HepG2 (cell line): ENCODE measurements at regions not wholly inside any gene's neighbourhood (a gene's known extent, or its start where the extent isn't known, plus 50 kb on each side); places are given as distances from the start of the nearest gene placed in this dataset.

Experiments
- ATAC-seq: fragments of 200-7000 bp; cut with Tn5 transposase; 3 replicates; pipeline ENCODE4 v1.9.1; 2020; ENCODE audit warnings: mild to moderate bottlenecking, moderate library complexity
- BruUV-seq: library from RNA; stranded (reverse); fragments of 400-500 nt; replicated peaks from 2 replicates; lab custom pipeline; 2021; lab: Mats Ljungman, UMichigan
- CTCF ChIA-PET: fragments of 300-600 bp; formaldehyde crosslinking; extraction: SDS; loops from one replicate; lab custom pipeline; 2021; ENCODE audit warnings: low total read pairs, inconsistent platforms, low intra/inter-chr PET ratio; lab: Yijun Ruan, JAX
- POLR2A ChIA-PET: fragments of 350-600 bp; sonication (Branson Sonifier 250); formaldehyde crosslinking; loops from one replicate; lab custom pipeline; 2020; ENCODE audit warnings: antibody characterized with exemption, inconsistent platforms; lab: Yijun Ruan, JAX
- DNase-seq: peaks from one replicate; pipeline ENCODE4 v3.0.0-alpha.2; 2015; ENCODE audit warnings: low spot score
- FAIRE-seq: peaks from 3 replicates; lab custom pipeline; 2011; peaks lifted over from hg19 to GRCh38; lab: Jason Lieb, UNC
- H2AFZ ChIP-seq: one replicate; pipeline ENCODE4 v1.6.1; 2011; ENCODE audit warnings: low read length, inconsistent platforms
- H3K27ac ChIP-seq: fragments of 300-600 bp; 3 replicates; pipeline ENCODE4 v1.8.0; 2011; ENCODE audit warnings: mixed run types, mild to moderate bottlenecking, mixed read lengths, low read length, inconsistent platforms; ENCODE audit not compliant: insufficient read depth; ENCODE audit errors: extremely low read length
- H3K27me3 ChIP-seq, 2 experiments: fragments of 200-600 bp in 1 of 2; 2 replicates in 1 of 2; 3 replicates in 1 of 2; pipeline versions ENCODE4 v1.6.0 to v1.8.0; 2011; ENCODE audit warnings: low read length in 2 of 2, mild to moderate bottlenecking in 2 of 2, moderate library complexity in 2 of 2, inconsistent platforms in 1 of 2; ENCODE audit not compliant: insufficient read depth in 2 of 2, control insufficient read depth in 1 of 2
- H3K36me3 ChIP-seq, 2 experiments: fragments of 200-600 bp in 1 of 2; replicated peaks in 1 of 2; 2 replicates in 1 of 2; 3 replicates in 1 of 2; pipeline versions ENCODE4 v1.5.1 to v1.8.0; 2011; ENCODE audit warnings: low read length in 2 of 2, inconsistent platforms in 1 of 2; ENCODE audit not compliant: insufficient read depth in 2 of 2, control insufficient read depth in 1 of 2
- H3K4me1 ChIP-seq: 2 replicates; pipeline ENCODE4 v1.5.1; 2012; ENCODE audit warnings: low read length, inconsistent platforms; ENCODE audit not compliant: insufficient read depth
- H3K4me2 ChIP-seq: 2 replicates; pipeline ENCODE4 v1.6.0; 2011; ENCODE audit warnings: low read depth, low read length, inconsistent platforms
- H3K4me3 ChIP-seq, 3 experiments: fragments of 200-600 bp in 1 of 3; sonication (generic), shearing (Covaris generic) in 1 of 3; replicated peaks in 1 of 3; 2 replicates each; pipeline ENCODE4 v1.5.1; 2011 to 2016; ENCODE audit warnings: low read length in 3 of 3, inconsistent platforms in 2 of 3, low read depth in 2 of 3, mild to moderate bottlenecking in 2 of 3, control low read depth in 1 of 3, mixed read lengths in 1 of 3; ENCODE audit not compliant: insufficient read depth in 1 of 3
- H3K79me2 ChIP-seq: one replicate; pipeline ENCODE4 v1.6.1; 2011; ENCODE audit warnings: low read length, inconsistent platforms; ENCODE audit not compliant: insufficient read depth
- H3K9ac ChIP-seq: 2 replicates; pipeline ENCODE4 v1.6.0; 2011; ENCODE audit warnings: mild to moderate bottlenecking, low read depth, low read length, inconsistent platforms; ENCODE audit not compliant: insufficient read depth
- H3K9me3 ChIP-seq: 2 replicates; pipeline ENCODE4 v1.5.1; 2012; ENCODE audit warnings: mild to moderate bottlenecking, low read length
- H4K20me1 ChIP-seq: 2 replicates; pipeline ENCODE4 v1.6.0; 2011; ENCODE audit warnings: inconsistent platforms, mild to moderate bottlenecking, low read length, moderate library complexity; ENCODE audit not compliant: insufficient read depth
- ATAD3A ChIP-seq: sonication (generic); formaldehyde crosslinking; IDR thresholded peaks from 2 replicates; pipeline ENCODE4 v1.4.0; 2020; ENCODE audit warnings: missing genetic modification reagents
- IRF1 ChIP-seq: sonication (generic); formaldehyde crosslinking; IDR thresholded peaks from 2 replicates; pipeline ENCODE4 v1.4.0; 2020; ENCODE audit warnings: low read depth, mild to moderate bottlenecking, missing genetic modification reagents
- KLF11 ChIP-seq: IDR thresholded peaks from 2 replicates; pipeline ENCODE4 v1.6.1; 2016; ENCODE audit warnings: missing compliant biosample characterization
- NPAS2 ChIP-seq: sonication (generic); formaldehyde crosslinking; IDR thresholded peaks from 2 replicates; pipeline ENCODE4 v1.8.0; 2022; ENCODE audit warnings: mild to moderate bottlenecking, missing genetic modification reagents, borderline replicate concordance
- ZBTB46 ChIP-seq: sonication (generic); formaldehyde crosslinking; IDR thresholded peaks from 2 replicates; pipeline ENCODE4 v1.4.0; 2020; ENCODE audit warnings: mild to moderate bottlenecking, missing genetic modification reagents, borderline replicate concordance
- ZHX2 ChIP-seq, 2 experiments: sonication (generic) in 1 of 2; formaldehyde crosslinking in 1 of 2; IDR thresholded peaks; 2 replicates each; pipeline versions ENCODE4 v1.6.1 to v1.9.0; 2014 to 2022; ENCODE audit warnings: antibody characterized with exemption in 1 of 2, borderline replicate concordance in 1 of 2, inconsistent platforms in 1 of 2, low read depth in 1 of 2, missing genetic modification reagents in 1 of 2
- ZNF121 ChIP-seq: sonication (generic); formaldehyde crosslinking; IDR thresholded peaks from 2 replicates; pipeline ENCODE4 v1.5.0; 2020; ENCODE audit warnings: mild to moderate bottlenecking, missing genetic modification reagents
- ZNF230 ChIP-seq: sonication (generic); formaldehyde crosslinking; IDR thresholded peaks from 2 replicates; pipeline ENCODE4 v1.4.0; 2020; ENCODE audit warnings: mild to moderate bottlenecking, missing genetic modification reagents
- ZNF782 ChIP-seq: sonication (generic); formaldehyde crosslinking; IDR thresholded peaks from 2 replicates; pipeline ENCODE4 v1.4.0; 2020; ENCODE audit warnings: missing genetic modification reagents, mild to moderate bottlenecking, borderline replicate concordance
- WGBS: methylation state at CpG from one replicate; pipeline ENCODE4 v1.1.6; 2017; ENCODE audit warnings: low lambda C conversion rate; 5-methylcytosine and 5-hydroxymethylcytosine counted together
- in situ Hi-C: cut with HindIII; loops from 2 replicates; pipeline ENCODE4 v1.10.0; 2017; ENCODE audit warnings: low pct_unique_long_range_greater_than_20kb; ENCODE audit not compliant: extremely low pct_ligation_motif_present
- intact Hi-C: fragments of 100-400 bp; cut with micrococcal nuclease; formaldehyde crosslinking; loops from one replicate; pipeline ENCODE4 v1.10.0; 2022; ENCODE audit not compliant: unreplicated experiment

GRCh38 chr7:79964463-79964862 lies 170.2 kb upstream of the GNAI1 start (continued):
- TF ChIP-seq ZHX2 (IDR thresholded peaks at IDR 0.05; ENCODE audit: low read depth) (no peak), ZHX2 (CRISPR knock-in tag; IDR thresholded peaks at IDR 0.05; ENCODE audit: borderline replicate concordance) (no peak), NPAS2 (CRISPR knock-in tag) (no peak), KLF11 (CRISPR knock-in tag) (no peak), ZNF782 (CRISPR knock-in tag) (no peak), ZNF121 (CRISPR knock-in tag) (no peak)
- TF ChIP-seq, all 625 proteins: peak for 0

GRCh38 chr7:79953130-79953529 lies 181.5 kb upstream of the GNAI1 start:
- no peaks in the 10 kb centered on the region for H3K79me2 ChIP-seq
- DNase-seq: no peak
- CTCF ChIA-PET: no interaction called here
- no peaks in the 10 kb centered on the region for H3K36me3 ChIP-seq
- H4K20me1 ChIP-seq: no peaks in the 10 kb centered on the region
- no peak overlapping the region for H3K4me3 ChIP-seq
- H3K27ac ChIP-seq: no peak overlapping the region
- TF ChIP-seq ZBTB46 (CRISPR knock-in tag): no peak
- TF ChIP-seq IRF1 (CRISPR knock-in tag): no peak
- no peak for TF ChIP-seq ATAD3A
- no peak for TF ChIP-seq ZNF230
- FAIRE-seq: no peak
- POLR2A ChIA-PET: no interaction called here
- no TSS peak for BruUV-seq
- H3K27me3 ChIP-seq: no peaks in the 10 kb centered on the region
- 2% methylated on average over 4 of the region's 4 CpGs for WGBS
- no peak overlapping the region for H2AFZ ChIP-seq
- intact Hi-C loops: no loop called here
- no peaks in the 10 kb centered on the region for H3K9me3 ChIP-seq
- in situ Hi-C loops: no loop called here
- no peaks in the 10 kb centered on the region for H3K4me1 ChIP-seq
- ATAC-seq: no peak
- no peak overlapping the region for H3K4me2 ChIP-seq
- H3K9ac ChIP-seq: no peak overlapping the region
